ENCODE measurements at regions not wholly inside any gene's neighbourhood (a gene's known extent, or its start where the extent isn't known, plus 50 kb on each side); places are given as distances from the start of the nearest gene placed in this dataset.

GRCh38 chr13:37225414-37226070, 120.1 kb upstream of the CSNK1A1L start:
- TF ChIP-seq CTCF (IDR thresholded peaks at IDR 0.05) (no peak), ZFX (IDR thresholded peaks at IDR 0.05; ENCODE audit: borderline replicate concordance) (no peak)
